HCT116 (cell line): ENCODE measurements at regions not wholly inside any gene's neighbourhood (a gene's known extent, or its start where the extent isn't known, plus 50 kb on each side); places are given as distances from the start of the nearest gene placed in this dataset.

Experiments used
- ATAC-seq: fragments of 200-7000 bp; cut with Tn5 transposase; 2 replicates; pipeline ENCODE4 v1.9.1; 2020; ENCODE audit warnings: mild to moderate bottlenecking, moderate library complexity
- BruUV-seq: library from RNA; stranded (reverse); fragments of 400-500 nt; replicated peaks from 2 replicates; lab custom pipeline; 2021; lab: Mats Ljungman, UMichigan
- CTCF ChIA-PET: fragments of 300-600 bp; sonication (Branson Sonifier 250); formaldehyde crosslinking; loops from one replicate; lab custom pipeline; 2021; ENCODE audit warnings: antibody characterized with exemption; lab: Charles Lee
- POLR2A ChIA-PET: fragments of 300-600, 350-600 bp; sonication (Branson Sonifier 250); formaldehyde crosslinking; loops from one replicate; lab custom pipeline; 2021; ENCODE audit warnings: antibody characterized with exemption; lab: Charles Lee
- RAD21 ChIA-PET, 2 experiments: fragments of 300-600 bp; sonication (Branson Sonifier 250); formaldehyde crosslinking; loops; one replicate each; lab custom pipeline; 2023; ENCODE audit warnings: low total read pairs in 2 of 2; ENCODE audit not compliant: uncharacterized antibody in 2 of 2, unreplicated experiment in 2 of 2, low non-redundant PET in 1 of 2; lab: Charles Lee
- DNase-seq: peaks from one replicate; pipeline ENCODE4 v3.0.0-alpha.2; 2010; ENCODE audit warnings: low read depth, low spot score
- H2AFZ ChIP-seq: fragments of 200-600 bp; shearing (Covaris generic), sonication (generic); 2 replicates; pipeline ENCODE4 v1.6.1; 2017; ENCODE audit warnings: low read depth, mixed run types, mixed read lengths, antibody characterized with exemption, low read length; ENCODE audit not compliant: poor library complexity, severe bottlenecking
- H3K27ac ChIP-seq: 2 replicates; pipeline ENCODE4 v1.5.1; 2012; ENCODE audit warnings: low read depth, low read length
- H3K27me3 ChIP-seq: fragments of 200-600 bp; sonication (generic); 2 replicates; pipeline ENCODE4 v1.6.1; 2016; ENCODE audit warnings: mixed run types, low read length, mixed read lengths; ENCODE audit not compliant: insufficient read depth
- H3K36me3 ChIP-seq, 2 experiments: fragments of 200-500 bp in 1 of 2; fragments of 200-600 bp in 1 of 2; sonication (Bioruptor generic) in 1 of 2; sonication (generic) in 1 of 2; 2 replicates each; pipeline versions ENCODE4 v1.5.1 to v1.6.1; 2014 to 2016; ENCODE audit warnings: low read length in 2 of 2, inconsistent platforms in 1 of 2, mixed read lengths in 1 of 2, mixed run types in 1 of 2; ENCODE audit not compliant: insufficient read depth in 2 of 2, control insufficient read depth in 1 of 2
- H3K4me1 ChIP-seq, 2 experiments: fragments of 200-600 bp in 1 of 2; sonication (generic) in 1 of 2; 2 replicates each; pipeline versions ENCODE4 v1.5.1 to v1.6.1; 2012 to 2017; ENCODE audit warnings: low read length in 2 of 2, inconsistent platforms in 1 of 2, mild to moderate bottlenecking in 1 of 2, mixed read lengths in 1 of 2, mixed run types in 1 of 2, moderate library complexity in 1 of 2; ENCODE audit not compliant: insufficient read depth in 2 of 2, control insufficient read depth in 1 of 2
- H3K4me2 ChIP-seq: fragments of 200-600 bp; sonication (generic); 2 replicates; pipeline ENCODE4 v1.6.1; 2017; ENCODE audit warnings: mixed run types, low read length, mixed read lengths
- H3K4me3 ChIP-seq, 2 experiments: fragments of 200-600 bp in 1 of 2; sonication (generic) in 1 of 2; replicated peaks in 1 of 2; 2 replicates each; pipeline ENCODE4 v1.5.1; 2011 to 2016; ENCODE audit warnings: low read length in 2 of 2, control low read depth in 1 of 2, low read depth in 1 of 2, mild to moderate bottlenecking in 1 of 2, mixed read lengths in 1 of 2, mixed run types in 1 of 2
- H3K79me2 ChIP-seq: fragments of 200-600 bp; sonication (generic); 2 replicates; pipeline ENCODE4 v1.6.1; 2017; ENCODE audit warnings: mild to moderate bottlenecking, mixed run types, low read length, moderate library complexity, mixed read lengths; ENCODE audit not compliant: insufficient read depth
- H3K9ac ChIP-seq: fragments of 200-600 bp; sonication (generic); 2 replicates; pipeline ENCODE4 v1.6.1; 2016; ENCODE audit warnings: low read length, mixed read lengths
- H3K9me2 ChIP-seq: fragments of 200-600 bp; sonication (generic), shearing (Covaris generic); 2 replicates; pipeline ENCODE4 v1.6.1; 2017; ENCODE audit warnings: mixed run types, mild to moderate bottlenecking, moderate library complexity; ENCODE audit not compliant: insufficient read depth
- H3K9me3 ChIP-seq, 2 experiments: fragments of 200-500 bp in 1 of 2; fragments of 200-600 bp in 1 of 2; sonication (Bioruptor generic) in 1 of 2; sonication (generic) in 1 of 2; 2 replicates each; pipeline ENCODE4 v1.6.1; 2014 to 2017; ENCODE audit warnings: low read length in 2 of 2, mixed read lengths in 2 of 2, inconsistent platforms in 1 of 2, low read depth in 1 of 2, mild to moderate bottlenecking in 1 of 2, mixed run types in 1 of 2, moderate library complexity in 1 of 2; ENCODE audit not compliant: control insufficient read depth in 1 of 2, insufficient read depth in 1 of 2
- H4K20me1 ChIP-seq: fragments of 200-600 bp; sonication (generic), shearing (Covaris generic); 2 replicates; pipeline ENCODE4 v1.6.1; 2017; ENCODE audit warnings: mixed run types, mild to moderate bottlenecking, moderate library complexity; ENCODE audit not compliant: insufficient read depth
- EGR1 ChIP-seq: IDR thresholded peaks from 2 replicates; pipeline ENCODE4 v1.6.1; 2012; ENCODE audit warnings: low read depth
- POLR2AphosphoS5 ChIP-seq: IDR thresholded peaks from 2 replicates; pipeline ENCODE4 v1.6.1; 2011; ENCODE audit warnings: mild to moderate bottlenecking, low read depth, low read length, moderate library complexity
- RAD21 ChIP-seq: IDR thresholded peaks from 2 replicates; pipeline ENCODE4 v1.6.1; 2012; ENCODE audit warnings: low read depth, mild to moderate bottlenecking
- REST ChIP-seq: IDR thresholded peaks from 2 replicates; pipeline ENCODE4 v1.6.1; 2012; ENCODE audit warnings: low read depth
- SIN3A ChIP-seq: IDR thresholded peaks from 2 replicates; pipeline ENCODE4 v1.6.1; 2012; ENCODE audit warnings: low read depth
- intact Hi-C: fragments of 100-400 bp; cut with micrococcal nuclease; formaldehyde crosslinking; loops from 2 replicates; pipeline ENCODE4 v1.10.0; 2022
- TF ChIP-seq, protein P1 (sequence below): IDR thresholded peaks from 2 replicates; pipeline ENCODE4 v1.6.1; 2012

GRCh38 chr2:234823196-234823876 is 128.5 kb upstream of the SH3BP4 start:
- Histone ChIP-seq H3K9me2 (no peaks in the 10 kb centered on the region), H3K9ac (no peak overlapping the region)
- intact Hi-C loops = no loop called here
- TF ChIP-seq SIN3A (no peak), RAD21 (no peak), POLR2AphosphoS5 (no peak), EGR1 (no peak), REST (no peak)
- TF ChIP-seq, protein P1, sequence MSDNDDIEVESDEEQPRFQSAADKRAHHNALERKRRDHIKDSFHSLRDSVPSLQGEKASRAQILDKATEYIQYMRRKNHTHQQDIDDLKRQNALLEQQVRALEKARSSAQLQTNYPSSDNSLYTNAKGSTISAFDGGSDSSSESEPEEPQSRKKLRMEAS = no peak
- TF ChIP-seq, all 23 proteins: peak for 0
- ChIA-PET RAD21 (no interaction called here), POLR2A (no interaction called here), CTCF (no interaction called here)
- Histone ChIP-seq H2AFZ (no peak overlapping the region), H3K4me2 (no peak overlapping the region; the same call in 1 of the 2 replicates), H3K27ac (no peak overlapping the region), H3K79me2 (no peaks in the 10 kb centered on the region), H4K20me1 (no peaks in the 10 kb centered on the region), H3K4me3 (no peak overlapping the region), H3K9me3 (no peaks in the 10 kb centered on the region), H3K36me3 (no peaks in the 10 kb centered on the region), H3K27me3 (no peaks in the 10 kb centered on the region), H3K4me1 (peaks cover 0 to 9% of the 10 kb centered on the region in 2 experiments; a peak in 3 of 4 replicates)
- DNase-seq (no peak), ATAC-seq (no peak)
- BruUV-seq = no TSS peak
